ENCODE measurements at regions not wholly inside any gene's neighbourhood (a gene's known extent, or its start where the extent isn't known, plus 50 kb on each side); places are given as distances from the start of the nearest gene placed in this dataset.

GRCh38 chr2:16508490-16508851, 157.2 kb downstream of the CYRIA start:
- H3K9me3 ChIP-seq (ENCODE audit: control insufficient read depth, low read length, poor library complexity, severe bottlenecking): no peaks in the 10 kb centered on the region
- no peaks in the 10 kb centered on the region for H3K36me3 Mint-ChIP-seq (ENCODE audit: low read depth)
- peaks cover 49% of the 10 kb centered on the region for H3K27me3 Mint-ChIP-seq
- no peaks in the 10 kb centered on the region for H3K4me1 Mint-ChIP-seq
- H3K4me3 Mint-ChIP-seq: no peak overlapping the region
- no peak overlapping the region for H3K27ac Mint-ChIP-seq
- ATAC-seq: no peak
- DNase-seq: no peak

DNA sequence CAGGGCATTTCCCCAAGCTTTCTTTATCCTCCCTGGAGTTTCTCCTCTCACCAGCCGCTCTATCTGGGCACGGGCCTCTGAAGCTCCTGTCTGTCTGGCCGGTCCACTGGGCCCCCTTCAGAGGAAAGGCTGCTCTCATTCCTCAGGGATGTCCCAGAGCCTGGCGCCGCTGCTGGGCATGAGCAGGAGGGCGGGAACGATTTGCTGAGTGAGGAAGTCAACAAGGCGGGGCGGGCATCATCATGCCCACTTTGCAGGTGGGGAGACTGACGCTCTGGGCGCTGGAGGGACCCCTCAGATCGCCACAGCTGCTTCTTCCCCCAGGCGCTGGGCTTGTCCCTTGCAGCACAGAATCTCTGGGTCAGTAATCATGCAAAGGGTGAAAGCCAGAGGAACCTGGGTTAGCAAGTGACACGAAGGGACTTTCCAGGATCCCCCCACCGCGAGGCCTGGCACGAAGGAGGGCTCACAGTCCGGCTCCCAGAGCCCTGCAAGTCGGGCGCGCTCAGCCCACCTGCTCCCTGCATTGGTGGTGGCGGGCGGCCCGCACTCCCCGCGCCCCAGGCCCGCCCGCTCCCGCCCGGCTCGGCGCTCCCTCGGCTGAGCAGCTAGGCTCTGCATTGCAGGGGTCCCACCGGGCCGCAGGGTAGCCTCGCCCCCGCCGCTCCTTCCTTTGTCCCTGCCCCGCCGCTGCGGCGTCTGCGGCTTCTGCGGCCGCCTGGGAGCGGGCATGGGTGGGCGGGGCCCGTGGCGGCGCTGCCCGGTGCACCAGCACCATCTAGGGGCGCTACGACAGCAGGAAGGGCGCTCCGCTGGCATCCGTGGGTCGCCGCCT, 157.8 kb downstream of the CYRIA start:
- no peaks in the 10 kb centered on the region for H3K36me3 Mint-ChIP-seq (ENCODE audit: low read depth)
- DNase-seq (no peak), ATAC-seq (no peak)
- H3K27ac Mint-ChIP-seq: no peak overlapping the region
- H3K27me3 Mint-ChIP-seq: peaks cover 49% of the 10 kb centered on the region
- no peaks in the 10 kb centered on the region for H3K9me3 ChIP-seq (ENCODE audit: control insufficient read depth, low read length, poor library complexity, severe bottlenecking)
- H3K4me1 Mint-ChIP-seq: no peaks in the 10 kb centered on the region
- no peak overlapping the region for H3K4me3 Mint-ChIP-seq

- H3K36me3 Mint-ChIP-seq (ENCODE audit: low read depth): no peaks in the 10 kb centered on the region
- no peaks in the 10 kb centered on the region for H3K4me1 Mint-ChIP-seq
- H3K4me3 Mint-ChIP-seq: no peak overlapping the region
- no peak overlapping the region for H3K27ac Mint-ChIP-seq
- DNase-seq (no peak), ATAC-seq (no peak)
- peaks cover 46% of the 10 kb centered on the region for H3K27me3 Mint-ChIP-seq
- H3K9me3 ChIP-seq (ENCODE audit: control insufficient read depth, low read length, poor library complexity, severe bottlenecking): no peaks in the 10 kb centered on the region
Observed at GRCh38 chr2:16506366-16506765, 159.3 kb downstream of the CYRIA start.

GRCh38 chr2:16496426-16497388, 168.9 kb downstream of the CYRIA start:
- Mint-ChIP-seq H3K4me3 (no peak overlapping the region), H3K27me3 (no peaks in the 10 kb centered on the region), H3K36me3 (ENCODE audit: low read depth) (no peaks in the 10 kb centered on the region), H3K4me1 (no peaks in the 10 kb centered on the region), H3K27ac (no peak overlapping the region)
- peaks cover 2% of the 10 kb centered on the region for H3K9me3 ChIP-seq (ENCODE audit: control insufficient read depth, low read length, poor library complexity, severe bottlenecking)
- no peak for ATAC-seq
- DNase-seq: no peak

DNA sequence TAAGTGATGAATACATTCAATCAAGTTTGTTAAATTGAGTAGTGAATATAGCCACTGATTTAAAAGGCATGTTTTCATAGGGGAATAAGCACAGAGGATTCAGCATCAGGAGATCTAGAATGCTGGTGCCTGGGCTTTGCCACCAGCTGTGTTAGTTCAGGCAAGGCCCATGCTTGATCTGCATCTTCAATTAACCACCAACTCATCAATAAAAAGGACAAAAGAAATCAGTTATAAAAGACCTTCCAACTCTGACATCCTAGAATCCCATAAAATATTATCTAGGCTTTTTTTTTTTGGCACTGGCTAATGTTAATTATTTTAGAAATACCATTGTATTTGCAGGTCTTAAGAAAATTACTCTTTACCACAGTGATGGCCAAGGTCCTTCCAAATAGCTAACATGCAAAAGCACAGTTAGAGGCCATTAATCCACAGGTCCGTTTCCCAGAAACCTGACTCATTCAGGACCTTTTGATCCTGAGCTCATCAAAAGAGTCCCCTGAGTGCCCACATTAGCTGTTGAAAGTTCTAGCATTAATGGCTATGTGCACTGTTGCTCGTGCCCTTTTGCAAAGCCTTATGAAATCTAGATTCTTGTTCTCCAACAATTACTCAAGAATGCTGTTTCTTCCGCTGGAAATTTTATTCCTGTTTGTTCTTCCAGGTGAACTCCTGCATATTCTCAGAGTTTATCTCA, 170.0 kb downstream of the CYRIA start:
- Mint-ChIP-seq H3K27me3 (no peaks in the 10 kb centered on the region), H3K4me1 (no peaks in the 10 kb centered on the region), H3K27ac (no peak overlapping the region), H3K36me3 (ENCODE audit: low read depth) (no peaks in the 10 kb centered on the region), H3K4me3 (no peak overlapping the region)
- DNase-seq: no peak
- H3K9me3 ChIP-seq (ENCODE audit: control insufficient read depth, low read length, poor library complexity, severe bottlenecking): peaks cover 2% of the 10 kb centered on the region
- ATAC-seq: no peak

DNA sequence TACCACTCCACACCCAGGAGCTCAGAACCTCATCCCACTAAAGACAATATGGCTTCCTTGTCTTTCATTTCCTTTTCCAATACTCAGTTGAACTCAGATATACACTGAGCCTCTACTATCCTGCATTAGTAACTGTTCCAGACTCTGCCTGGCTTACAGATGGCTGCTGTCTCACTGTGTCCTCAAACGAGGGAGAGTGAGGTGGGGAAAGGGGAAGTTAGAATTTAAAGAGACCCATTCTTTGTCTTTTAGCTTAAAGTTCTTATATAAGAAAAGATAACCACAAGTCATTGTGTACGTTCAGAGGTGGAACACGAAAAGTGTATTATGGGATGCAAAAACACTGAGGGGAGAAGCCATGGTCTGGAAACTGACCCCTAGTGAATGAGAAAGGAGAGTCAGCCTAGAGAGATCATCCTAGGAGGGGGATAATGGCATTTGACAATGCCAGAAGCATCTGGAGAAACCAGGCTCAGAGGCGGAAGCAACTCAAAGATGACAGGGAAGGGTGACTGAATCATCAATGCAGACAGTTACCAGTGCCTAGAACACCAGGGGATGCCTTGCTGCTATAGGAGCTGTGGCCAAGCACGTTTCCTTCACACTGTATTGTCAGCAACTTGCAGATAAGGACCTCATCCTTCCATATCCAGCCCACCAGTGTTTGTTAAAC, 170.7 kb downstream of the CYRIA start:
- Mint-ChIP-seq H3K36me3 (ENCODE audit: low read depth) (no peaks in the 10 kb centered on the region), H3K27me3 (no peaks in the 10 kb centered on the region), H3K4me3 (no peak overlapping the region), H3K27ac (no peak overlapping the region), H3K4me1 (no peaks in the 10 kb centered on the region)
- ATAC-seq: no peak
- no peak for DNase-seq
- H3K9me3 ChIP-seq (ENCODE audit: control insufficient read depth, low read length, poor library complexity, severe bottlenecking): peaks cover 2% of the 10 kb centered on the region

- no peak for ATAC-seq
- H3K4me1 Mint-ChIP-seq: no peaks in the 10 kb centered on the region
- H3K36me3 Mint-ChIP-seq (ENCODE audit: low read depth): no peaks in the 10 kb centered on the region
Observed at GRCh38 chr2:16493788-16494187, 171.8 kb downstream of the CYRIA start.

GRCh38 chr2:16487686-16488085, 177.9 kb downstream of the CYRIA start:
- peaks cover 17% of the 10 kb centered on the region for H3K27me3 Mint-ChIP-seq
- H3K4me1 Mint-ChIP-seq: no peaks in the 10 kb centered on the region
- H3K4me3 Mint-ChIP-seq: no peak overlapping the region
- no peak for ATAC-seq
- H3K9me3 ChIP-seq (ENCODE audit: control insufficient read depth, low read length, poor library complexity, severe bottlenecking): no peaks in the 10 kb centered on the region
- no peak for DNase-seq
- no peak overlapping the region for H3K27ac Mint-ChIP-seq
- H3K36me3 Mint-ChIP-seq (ENCODE audit: low read depth): no peaks in the 10 kb centered on the region

More at GRCh38 chr2:16493788-16494187, 171.8 kb downstream of the CYRIA start:
- Mint-ChIP-seq H3K27ac (no peak overlapping the region), H3K27me3 (no peaks in the 10 kb centered on the region), H3K4me3 (no peak overlapping the region)
- no peak for DNase-seq
- H3K9me3 ChIP-seq (ENCODE audit: control insufficient read depth, low read length, poor library complexity, severe bottlenecking): peaks cover 2% of the 10 kb centered on the region

GRCh38 chr2:16485251-16485650, 180.4 kb downstream of the CYRIA start:
- no peak overlapping the region for H3K27ac Mint-ChIP-seq
- H3K36me3 Mint-ChIP-seq (ENCODE audit: low read depth): no peaks in the 10 kb centered on the region
- no peaks in the 10 kb centered on the region for H3K4me1 Mint-ChIP-seq
- no peak overlapping the region for H3K4me3 Mint-ChIP-seq
- DNase-seq: no peak
- H3K9me3 ChIP-seq (ENCODE audit: control insufficient read depth, low read length, poor library complexity, severe bottlenecking): no peaks in the 10 kb centered on the region
- peaks cover 17% of the 10 kb centered on the region for H3K27me3 Mint-ChIP-seq
- ATAC-seq: no peak

DNA sequence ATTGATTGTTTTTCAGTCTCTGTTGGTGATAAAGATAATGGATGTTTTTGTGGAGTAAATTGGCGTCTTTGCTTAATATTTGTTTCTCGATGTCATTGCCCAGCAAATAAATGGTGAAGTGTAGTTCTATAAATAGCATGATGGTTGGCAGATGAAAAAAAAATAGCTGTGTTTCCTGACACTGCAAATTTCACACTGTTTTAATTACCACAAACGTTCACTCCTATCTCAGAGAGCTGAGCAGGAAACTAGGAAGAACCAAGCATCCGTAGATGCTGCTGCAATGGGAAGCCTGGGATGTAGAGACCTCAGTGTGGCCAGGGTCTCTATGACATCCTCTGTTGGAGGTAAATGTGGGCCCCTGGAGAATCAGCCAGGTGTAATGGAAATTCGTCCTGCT, 183.2 kb downstream of the CYRIA start:
- no peaks in the 10 kb centered on the region for H3K4me1 Mint-ChIP-seq
- no peaks in the 10 kb centered on the region for H3K36me3 Mint-ChIP-seq (ENCODE audit: low read depth)
- no peak overlapping the region for H3K4me3 Mint-ChIP-seq
- no peak for DNase-seq
- H3K27ac Mint-ChIP-seq: no peak overlapping the region
- ATAC-seq: no peak
- H3K9me3 ChIP-seq (ENCODE audit: control insufficient read depth, low read length, poor library complexity, severe bottlenecking): no peaks in the 10 kb centered on the region
- H3K27me3 Mint-ChIP-seq: peaks cover 10% of the 10 kb centered on the region

DNA sequence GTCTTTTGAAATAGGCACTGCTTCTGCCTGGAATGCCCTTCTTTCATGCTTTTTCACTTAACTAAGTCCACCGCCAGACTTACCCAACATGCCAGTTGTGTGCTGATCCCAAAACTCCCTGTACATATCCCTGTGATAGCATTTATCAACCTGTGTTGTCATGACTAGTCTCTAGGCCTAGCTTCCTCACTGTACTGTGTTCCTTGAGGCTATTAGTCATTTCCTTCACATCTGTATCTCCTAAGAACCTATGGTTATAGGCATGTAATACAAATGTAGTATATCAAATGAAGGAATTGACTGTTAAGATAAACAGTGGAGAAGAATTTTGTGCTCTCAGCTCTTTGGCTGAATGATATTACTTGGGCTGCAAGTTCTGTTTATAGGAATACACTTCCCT, 184.3 kb downstream of the CYRIA start:
- no peaks in the 10 kb centered on the region for H3K9me3 ChIP-seq (ENCODE audit: control insufficient read depth, low read length, poor library complexity, severe bottlenecking)
- no peaks in the 10 kb centered on the region for H3K36me3 Mint-ChIP-seq (ENCODE audit: low read depth)
- ATAC-seq: no peak
- H3K4me1 Mint-ChIP-seq: no peaks in the 10 kb centered on the region
- H3K4me3 Mint-ChIP-seq: no peak overlapping the region
- H3K27me3 Mint-ChIP-seq: peaks cover 6% of the 10 kb centered on the region
- DNase-seq: no peak
- no peak overlapping the region for H3K27ac Mint-ChIP-seq

GRCh38 chr2:16479721-16480120, 185.9 kb downstream of the CYRIA start:
- peaks cover 6% of the 10 kb centered on the region for H3K27me3 Mint-ChIP-seq
- no peak overlapping the region for H3K27ac Mint-ChIP-seq
- DNase-seq (no peak), ATAC-seq (no peak)
- no peaks in the 10 kb centered on the region for H3K4me1 Mint-ChIP-seq
- no peaks in the 10 kb centered on the region for H3K36me3 Mint-ChIP-seq (ENCODE audit: low read depth)
- no peak overlapping the region for H3K4me3 Mint-ChIP-seq
- no peaks in the 10 kb centered on the region for H3K9me3 ChIP-seq (ENCODE audit: control insufficient read depth, low read length, poor library complexity, severe bottlenecking)

Data from T-helper 17 cell (primary cell).